ENCODE measurements at regions not wholly inside any gene's neighbourhood (a gene's known extent, or its start where the extent isn't known, plus 50 kb on each side); places are given as distances from the start of the nearest gene placed in this dataset.
"Not testable (repeated sequence)": the region's sequence is repeated elsewhere in the genome, so short reads cannot be mapped to it uniquely, and the experiment has no call there.

GRCh38 chr5:86566030-86566429 is 51.7 kb upstream of the COX7C start:
- TF ChIP-seq CTCF, POLR2A (IDR thresholded peaks at IDR 0.05): not testable (repeated sequence)
